ENCODE measurements at regions not wholly inside any gene's neighbourhood (a gene's known extent, or its start where the extent isn't known, plus 50 kb on each side); places are given as distances from the start of the nearest gene placed in this dataset.

DNA sequence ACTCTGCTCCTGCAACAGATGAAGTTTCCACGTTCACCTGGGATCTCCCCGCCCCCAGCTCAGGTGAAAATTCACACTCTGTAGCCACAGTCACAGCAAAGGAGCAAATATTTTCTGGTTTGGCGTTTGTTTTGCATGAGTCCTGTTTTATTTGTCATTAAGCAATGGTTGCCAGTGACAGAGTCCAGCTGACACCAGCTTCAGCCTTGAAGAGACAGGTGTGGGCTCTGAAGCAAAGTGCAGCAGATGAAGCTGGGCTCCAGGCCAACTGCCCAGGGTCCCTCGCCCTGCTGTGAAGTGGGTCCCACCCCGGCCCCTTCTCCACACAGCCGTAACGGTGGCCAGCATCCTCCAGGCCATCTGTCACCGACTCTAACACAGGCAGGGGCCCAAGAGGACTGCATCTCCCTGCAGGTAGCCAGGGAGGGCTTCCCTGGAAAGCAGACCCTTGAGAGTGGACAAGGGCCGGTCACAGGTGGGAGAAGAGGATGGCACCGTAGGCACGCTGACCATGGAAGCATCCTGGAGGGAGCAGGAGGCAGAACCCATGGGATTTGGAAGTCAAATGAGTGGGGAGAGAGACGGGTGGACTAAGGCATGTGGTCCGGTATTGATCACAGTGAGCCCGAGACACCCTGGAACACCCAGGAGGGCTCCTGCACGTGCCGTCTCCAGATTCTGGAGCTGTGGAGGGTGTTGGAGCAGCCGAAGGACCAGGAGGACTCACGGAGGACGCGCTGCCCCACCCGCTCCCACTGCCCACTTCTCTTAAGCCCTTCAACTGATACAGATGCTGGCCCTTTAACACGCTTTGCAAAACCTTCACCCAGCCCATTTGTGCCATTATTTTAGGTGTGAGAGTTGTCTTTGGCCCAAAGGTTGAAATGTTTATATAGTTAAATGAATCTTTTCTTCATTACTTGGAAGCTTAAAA lies 294.5 kb downstream of the BRD1 start:
- no peak for DNase-seq (ENCODE audit: low spot score)
- FAIRE-seq: no peak

DNA sequence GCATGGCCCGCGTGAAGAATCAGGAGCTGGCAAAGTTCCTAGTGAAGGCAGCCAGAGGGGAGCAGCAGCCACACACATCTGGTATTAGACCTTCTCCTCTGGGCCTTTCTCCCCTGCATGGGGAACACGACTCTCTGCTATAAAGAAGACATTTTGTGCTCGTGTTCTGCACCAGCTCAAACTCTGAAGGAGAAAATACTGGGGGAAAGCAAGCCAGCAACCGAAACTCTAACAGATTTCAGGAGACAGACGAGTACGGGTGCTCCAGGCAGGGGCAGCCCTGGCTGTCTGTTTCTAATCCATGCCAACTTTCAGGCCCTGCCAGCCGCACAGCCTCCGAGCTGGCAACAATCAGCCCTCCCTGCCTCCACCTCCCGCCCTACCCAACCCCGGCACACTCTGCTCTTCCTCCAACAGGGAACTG lies 296.3 kb downstream of the BRD1 start:
- DNase-seq (ENCODE audit: low spot score) (no peak), FAIRE-seq (no peak)

DNA sequence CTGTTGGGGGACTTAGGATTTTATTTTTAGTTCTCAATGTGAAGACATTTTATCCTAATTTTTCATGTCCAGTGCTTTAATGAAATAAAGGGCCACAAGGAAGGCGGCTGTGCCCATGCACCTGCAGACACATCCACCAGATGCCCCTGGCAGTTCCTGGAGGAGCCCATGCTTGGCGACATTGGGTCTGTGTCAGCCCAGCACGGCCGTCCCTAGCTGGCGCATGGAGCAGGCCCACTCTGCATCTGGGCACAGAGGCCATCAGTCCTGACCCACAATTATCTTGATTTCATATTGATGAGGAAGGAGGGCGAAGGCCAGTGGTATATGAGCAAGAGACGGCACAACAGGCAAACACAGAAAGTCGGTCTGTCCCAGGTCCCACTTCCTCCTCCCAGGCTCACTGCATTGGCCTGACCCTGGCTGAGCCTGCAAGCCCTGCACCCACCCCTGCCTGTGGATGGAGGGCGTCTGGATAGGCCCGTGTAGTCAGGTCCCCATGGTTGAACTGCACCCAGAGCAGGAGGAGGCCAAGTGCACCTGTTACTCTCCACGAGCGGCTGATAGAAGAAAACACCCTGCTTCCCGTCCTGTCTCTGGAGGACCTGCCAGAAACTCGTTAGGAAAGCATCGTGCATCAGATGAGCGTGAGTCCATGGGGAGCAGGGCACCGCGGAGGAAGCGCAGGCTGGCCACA lies 296.9 kb downstream of the BRD1 start:
- DNase-seq (ENCODE audit: low spot score) (no peak), FAIRE-seq (no peak)

DNA sequence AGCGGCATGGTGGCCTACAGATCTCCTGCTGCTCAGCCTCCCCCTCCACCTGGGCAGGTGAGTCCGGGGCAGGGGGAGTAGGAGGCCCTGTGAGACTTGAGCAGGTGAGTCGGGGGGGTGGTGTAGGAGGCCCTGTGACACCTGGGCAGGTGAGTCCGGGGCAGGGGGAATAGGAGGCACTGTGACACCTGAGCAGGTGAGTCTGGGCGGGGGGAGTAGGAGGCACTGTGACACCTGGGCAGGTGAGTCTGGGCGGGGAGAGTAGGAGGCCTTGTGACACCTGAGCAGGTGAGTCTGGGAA lies 299.3 kb downstream of the BRD1 start:
- FAIRE-seq (no peak), DNase-seq (ENCODE audit: low spot score) (no peak)

DNA sequence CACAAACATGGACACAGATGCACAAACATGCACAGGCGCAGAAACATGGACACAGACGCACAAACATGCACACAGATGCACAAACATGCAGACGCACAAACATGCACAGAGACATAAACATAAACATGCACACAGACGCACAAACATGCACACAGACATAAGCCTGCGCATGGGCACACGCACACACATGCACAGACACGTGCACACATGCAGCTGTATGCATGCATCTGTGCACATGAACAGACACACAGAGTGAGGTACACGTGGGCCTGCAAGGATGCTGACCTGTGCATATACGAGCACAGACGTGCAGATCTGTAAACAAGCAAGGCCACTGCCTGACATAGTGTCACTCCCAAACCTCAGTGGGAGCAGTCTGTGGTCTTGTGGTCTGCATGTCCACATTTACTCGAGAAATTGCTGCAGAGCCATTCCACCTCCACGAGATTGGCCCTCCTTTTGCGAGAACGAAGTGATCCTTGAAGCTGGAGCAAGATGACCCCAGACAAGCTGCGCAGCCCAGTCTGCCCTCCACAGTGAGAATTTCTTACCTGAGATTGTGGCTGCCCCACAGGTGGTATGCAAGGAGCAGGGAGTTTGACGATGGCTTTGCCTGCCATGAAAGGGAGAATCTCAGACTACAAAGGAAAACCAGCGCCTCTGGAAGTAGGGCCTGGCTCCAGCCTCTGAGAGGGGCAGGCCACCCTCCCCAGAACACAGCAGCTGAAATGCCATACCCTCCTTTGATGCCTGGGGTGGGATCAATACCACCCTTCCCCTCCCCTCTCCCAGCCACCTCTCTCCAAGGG lies 299.9 kb downstream of the BRD1 start:
- DNase-seq (ENCODE audit: low spot score): no peak
- FAIRE-seq: no peak

DNA sequence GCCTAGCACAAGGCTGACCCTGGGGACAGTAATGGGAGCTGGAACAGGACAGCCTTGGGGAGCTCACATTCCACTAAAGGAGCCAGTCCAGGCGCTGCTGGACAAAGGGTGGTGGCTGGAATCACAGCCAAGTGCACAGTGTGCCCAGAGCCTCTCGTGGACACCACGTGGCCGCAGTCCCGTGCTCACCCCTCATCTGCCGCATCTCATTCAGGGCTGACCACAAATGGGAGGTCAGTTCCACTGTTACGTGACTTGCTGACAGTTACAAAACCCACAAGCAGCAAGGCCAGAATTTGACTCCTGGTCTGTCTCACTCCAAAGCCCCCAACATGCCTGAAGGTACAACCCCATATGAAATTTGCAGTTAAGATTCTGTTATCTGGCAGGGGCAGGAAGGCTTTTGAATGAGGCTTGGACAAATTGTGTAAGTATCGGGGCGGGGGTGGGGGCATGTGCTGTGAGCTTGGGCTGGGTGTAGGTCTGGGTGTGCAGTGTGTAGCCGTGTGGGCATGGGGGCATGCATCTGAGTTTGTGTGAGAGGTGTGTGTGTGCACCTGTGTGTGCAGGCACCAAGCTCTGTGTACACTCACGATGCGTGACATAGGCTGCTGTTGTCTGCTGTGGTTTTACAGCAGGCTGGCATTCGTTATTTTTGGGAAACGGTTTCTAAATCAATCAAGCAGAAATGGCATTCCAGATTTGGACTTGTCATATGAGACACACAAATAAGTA lies 301.7 kb downstream of the BRD1 start:
- FAIRE-seq (peak; percentile 86), DNase-seq (ENCODE audit: low spot score) (peak; percentile 52)

DNA sequence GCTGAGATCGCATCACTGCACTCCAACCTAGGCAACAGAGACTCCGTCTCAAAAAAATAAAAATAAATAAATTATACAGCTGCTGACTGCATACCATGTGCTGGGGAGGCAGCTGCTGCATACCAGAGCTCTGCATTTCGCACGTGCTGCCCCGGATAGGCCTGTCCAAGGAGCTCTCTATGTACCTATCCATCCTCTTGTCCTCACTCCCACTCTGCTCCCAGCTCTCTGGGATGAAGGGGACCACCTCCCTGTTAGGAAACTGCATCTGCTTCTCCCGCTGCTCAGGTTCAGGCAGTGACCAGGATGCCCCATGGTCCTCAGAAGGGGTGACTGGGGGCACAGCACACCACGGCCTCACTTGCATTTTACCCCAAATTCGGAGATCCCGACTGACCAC lies 302.3 kb downstream of the BRD1 start:
- FAIRE-seq: no peak
- DNase-seq (ENCODE audit: low spot score): no peak

DNA sequence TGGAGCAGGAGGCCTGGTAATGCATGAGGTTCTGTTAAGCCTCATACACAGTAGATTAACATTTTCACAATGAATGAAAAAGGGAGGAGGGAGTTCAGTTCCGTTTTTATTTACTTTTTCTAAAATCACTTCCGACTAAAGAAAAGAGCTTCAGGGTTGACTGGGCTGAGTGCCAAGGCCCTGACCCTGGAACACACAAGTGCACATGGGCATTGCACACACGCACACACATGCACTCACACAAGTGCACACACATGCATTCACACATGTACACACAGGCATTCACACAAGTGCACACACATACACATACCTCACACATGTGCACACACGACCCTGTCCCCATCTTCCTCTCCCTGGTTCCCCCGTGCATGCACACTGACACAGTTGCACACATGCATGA lies 303.3 kb downstream of the BRD1 start:
- FAIRE-seq: no peak
- no peak for DNase-seq (ENCODE audit: low spot score)

DNA sequence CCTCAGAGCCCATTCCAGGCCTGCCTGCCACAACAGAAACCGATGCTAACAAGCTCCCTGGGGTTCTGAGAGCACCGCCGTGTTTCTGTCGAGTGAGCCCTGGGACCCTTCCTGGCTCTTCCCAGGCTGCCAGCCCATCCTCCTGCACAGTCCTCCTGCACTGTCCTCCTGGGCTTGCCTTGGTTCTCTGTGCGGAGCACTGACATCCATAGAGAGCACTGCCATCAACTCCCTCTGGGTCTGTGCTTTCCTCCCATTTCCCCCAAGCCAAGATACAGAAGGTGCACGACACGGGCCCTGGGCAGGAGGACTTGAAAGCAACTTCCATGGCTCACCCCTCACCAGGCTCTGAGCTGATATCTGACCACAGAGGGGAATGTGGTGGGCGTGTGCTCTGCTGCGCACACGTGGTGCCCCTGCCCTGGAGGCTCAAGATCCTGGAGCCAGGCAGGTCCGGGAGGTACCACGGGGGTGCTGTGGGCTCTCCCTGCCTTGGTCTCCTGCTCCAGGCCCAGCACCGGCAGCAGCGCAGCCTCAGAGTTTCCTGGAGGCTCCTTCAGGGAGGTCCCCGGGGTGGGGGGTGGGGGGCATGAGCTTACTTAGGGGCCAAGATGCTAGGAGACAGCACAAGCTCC lies 304.2 kb downstream of the BRD1 start:
- DNase-seq (ENCODE audit: low spot score): no peak
- FAIRE-seq: no peak

DNA sequence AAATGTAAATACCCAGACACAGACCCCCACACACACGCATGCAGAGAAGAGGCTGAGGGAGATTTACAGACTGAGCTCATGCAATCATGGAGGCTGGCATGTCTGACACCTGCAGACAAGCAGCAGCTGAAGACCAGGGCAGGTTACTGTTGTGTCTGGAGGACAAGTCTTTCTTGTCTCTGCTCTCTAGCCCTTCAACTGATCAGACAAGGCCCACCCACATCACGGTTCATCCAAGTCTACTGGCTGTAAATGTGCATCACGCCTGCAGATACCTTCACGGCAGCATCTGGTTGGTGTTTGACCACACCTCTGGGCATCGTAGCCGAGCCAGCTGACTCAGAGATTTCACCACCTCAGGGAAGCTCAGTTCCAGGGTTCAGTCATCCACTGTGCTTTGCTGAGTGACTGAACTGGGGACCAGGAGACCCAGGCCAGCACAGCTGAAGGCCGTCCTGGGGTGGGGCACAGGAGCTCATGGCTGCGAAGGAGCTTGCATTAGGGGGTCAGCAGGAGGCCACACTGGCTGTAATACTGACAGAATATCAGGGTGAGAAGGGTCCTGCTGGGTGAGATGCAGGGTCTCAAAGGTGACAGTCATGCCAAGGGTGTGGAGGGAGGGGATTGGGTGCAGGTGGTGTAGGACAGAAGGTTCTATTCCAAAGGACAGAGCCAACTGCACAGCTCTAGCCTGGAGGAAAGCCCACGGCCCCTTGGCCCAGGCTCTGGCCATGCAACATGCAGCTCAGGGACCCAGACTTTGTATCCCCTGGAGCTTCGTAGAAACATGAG lies 304.9 kb downstream of the BRD1 start:
- DNase-seq (ENCODE audit: low spot score) (no peak), FAIRE-seq (peak; percentile 58)

DNA sequence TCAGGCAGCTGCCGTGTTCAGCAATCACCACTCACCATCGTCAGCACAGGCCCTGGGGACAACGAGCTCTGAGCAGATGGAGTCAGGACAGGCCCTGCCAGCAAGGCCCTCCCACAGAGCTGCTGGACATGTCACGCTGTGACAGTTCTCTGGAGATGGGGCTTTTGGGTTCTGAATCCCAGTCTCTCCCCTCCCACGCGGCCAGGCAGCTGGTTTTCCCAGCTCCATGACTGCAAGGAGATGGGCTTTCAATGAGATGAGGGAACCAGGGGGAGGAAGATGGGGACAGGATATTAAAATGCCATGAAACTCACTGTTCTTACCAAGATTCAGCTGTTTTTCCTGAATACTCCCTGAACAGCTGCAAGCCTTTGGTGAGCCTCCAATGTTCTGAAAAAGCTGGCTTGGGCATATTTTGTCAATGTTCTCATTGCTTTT lies 305.9 kb downstream of the BRD1 start:
- no peak for DNase-seq (ENCODE audit: low spot score)
- FAIRE-seq: no peak

DNA sequence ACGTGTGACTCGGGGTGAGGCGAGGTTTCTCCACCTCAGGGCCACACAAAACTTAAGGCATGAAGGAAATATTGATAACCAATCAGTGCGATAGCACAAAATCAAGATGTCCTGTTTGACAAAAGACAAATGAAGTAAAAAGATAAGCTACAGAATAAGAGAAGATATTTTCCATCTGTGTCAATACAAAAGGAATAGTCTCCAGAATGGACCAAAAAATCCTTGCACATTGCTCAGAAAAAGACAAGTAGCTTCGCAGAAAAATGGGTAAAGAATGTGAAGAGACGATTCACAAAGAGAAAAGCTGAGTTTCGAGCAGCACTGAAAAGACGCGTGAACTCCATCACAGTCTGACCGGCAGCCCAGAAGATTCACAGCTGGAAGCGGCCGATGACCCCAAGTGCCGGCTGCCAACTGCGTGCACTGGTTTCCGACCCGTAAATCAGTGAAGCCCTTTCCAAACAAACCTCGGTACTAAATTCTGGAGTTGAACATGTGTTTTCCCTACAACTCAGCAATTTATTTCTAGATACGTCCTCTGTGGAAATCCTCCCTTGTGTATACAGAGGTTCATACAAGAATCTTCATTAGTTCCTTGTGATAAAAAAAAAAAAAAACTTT lies 308.4 kb downstream of the BRD1 start:
- FAIRE-seq (no peak), DNase-seq (ENCODE audit: low spot score) (no peak)

DNA sequence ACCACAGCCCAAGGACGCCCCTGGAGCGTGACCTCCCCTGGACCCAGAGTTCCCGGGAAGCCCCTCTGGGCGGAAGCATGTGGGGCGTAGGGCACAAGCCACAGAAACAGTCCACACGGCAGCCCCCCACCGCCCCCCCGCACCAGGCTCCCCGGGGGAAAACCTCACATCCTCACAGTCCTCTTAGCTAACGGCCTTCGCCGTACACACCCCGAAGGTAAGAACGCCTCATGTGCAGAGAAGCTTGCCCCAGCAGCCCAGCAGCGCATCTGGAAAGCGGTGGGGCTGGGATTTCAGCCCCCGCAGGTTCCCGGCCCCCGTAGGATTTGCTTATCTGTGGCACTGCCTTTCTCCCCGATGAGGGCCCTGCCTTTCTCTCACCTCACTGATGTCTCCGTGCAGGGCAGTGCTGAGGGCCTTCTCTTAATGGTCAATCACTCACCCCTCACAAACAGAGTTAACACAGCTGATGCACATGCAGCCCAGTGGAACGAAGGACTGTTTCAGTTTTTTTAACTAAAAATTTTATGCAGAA lies 309.2 kb downstream of the BRD1 start:
- DNase-seq (ENCODE audit: low spot score) (no peak), FAIRE-seq (no peak)

DNA sequence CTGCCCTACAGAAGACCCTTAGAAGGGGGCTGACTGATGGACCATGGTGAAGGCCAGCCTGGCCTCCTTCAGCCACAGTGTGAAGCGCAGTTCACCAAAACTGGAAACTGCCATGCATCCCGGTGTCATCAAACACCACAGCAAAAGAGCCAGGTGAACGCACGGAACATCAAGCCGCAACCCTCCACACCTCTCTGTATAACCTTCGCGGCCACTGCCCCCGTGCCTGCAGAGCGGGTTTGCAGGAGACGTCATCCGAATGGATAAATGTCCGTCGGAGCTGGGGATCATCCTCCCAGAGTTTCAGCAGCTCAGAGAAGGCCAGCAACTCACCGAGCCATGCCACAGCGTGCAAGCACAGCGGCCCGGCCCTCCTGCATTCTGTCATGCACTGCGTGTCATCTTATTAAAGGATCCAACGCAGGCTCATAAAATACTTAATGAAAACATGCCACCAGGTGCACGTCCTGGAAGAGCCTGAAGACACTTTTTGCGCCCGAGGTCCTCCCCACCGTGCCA lies 309.9 kb downstream of the BRD1 start:
- FAIRE-seq (no peak), DNase-seq (ENCODE audit: low spot score) (no peak)

DNA sequence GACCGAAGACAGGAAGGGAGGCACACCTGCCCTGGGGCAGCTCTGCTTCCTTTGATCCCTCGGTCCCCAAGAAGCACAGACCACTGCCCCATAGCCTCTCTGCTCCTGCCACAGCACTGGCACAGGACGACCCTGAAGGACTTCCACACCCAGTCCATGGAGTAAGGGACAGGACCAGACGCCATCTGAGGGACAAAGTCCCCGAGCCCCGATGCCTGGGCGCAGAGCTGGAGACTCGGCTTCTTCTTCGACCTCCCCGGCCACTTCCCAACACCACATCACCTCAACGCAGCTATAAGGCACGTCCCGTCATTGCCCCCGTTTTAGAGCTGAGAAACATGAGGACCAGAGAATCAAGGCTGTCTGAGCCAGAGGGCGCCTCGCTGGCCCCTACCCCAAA lies 310.5 kb downstream of the BRD1 start:
- no peak for FAIRE-seq

DNA sequence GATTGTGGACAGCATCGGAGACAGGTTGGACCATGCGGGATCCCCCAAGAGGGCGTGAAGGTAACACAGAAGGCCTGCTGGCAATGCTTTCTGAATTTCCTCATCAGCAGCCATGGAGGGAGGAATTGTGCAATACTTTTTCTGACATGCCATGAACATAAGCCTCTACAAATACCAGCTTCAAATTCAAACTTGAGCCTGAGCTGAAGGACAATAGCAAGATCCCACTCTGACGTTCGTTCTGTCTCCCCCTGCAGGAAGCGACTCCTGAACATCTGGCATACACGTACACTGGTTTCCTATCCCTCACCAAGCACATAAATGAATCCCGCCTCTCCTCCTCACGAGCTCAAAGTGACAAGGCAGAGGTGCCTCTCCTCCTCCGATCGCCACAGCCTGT lies 312.2 kb downstream of the BRD1 start:
- FAIRE-seq: no peak
- DNase-seq (ENCODE audit: low spot score): no peak

More for the DNA sequence above, 310.5 kb downstream of the BRD1 start:
- DNase-seq (ENCODE audit: low spot score): no peak

DNA sequence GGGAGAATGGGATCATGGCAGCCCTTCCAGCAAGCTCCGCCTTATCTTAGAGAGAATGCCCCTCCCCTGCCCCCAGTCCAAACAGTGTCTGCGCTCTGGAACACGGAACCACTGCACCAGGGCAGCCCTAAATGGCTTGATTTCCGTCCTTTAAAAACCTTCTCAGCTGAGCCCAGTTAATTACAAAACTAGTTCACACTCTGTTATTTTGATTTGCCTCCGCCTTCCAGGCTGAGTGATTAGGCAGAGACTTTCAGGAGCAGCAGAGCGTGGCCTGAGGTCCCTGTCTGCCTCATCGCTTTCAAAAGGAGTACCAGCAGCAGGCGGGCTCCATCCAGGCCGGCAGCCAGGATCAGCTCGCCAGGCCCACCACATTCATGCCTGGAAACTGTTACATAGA lies 313.0 kb downstream of the BRD1 start:
- DNase-seq (ENCODE audit: low spot score) (no peak), FAIRE-seq (peak; percentile 75)

DNA sequence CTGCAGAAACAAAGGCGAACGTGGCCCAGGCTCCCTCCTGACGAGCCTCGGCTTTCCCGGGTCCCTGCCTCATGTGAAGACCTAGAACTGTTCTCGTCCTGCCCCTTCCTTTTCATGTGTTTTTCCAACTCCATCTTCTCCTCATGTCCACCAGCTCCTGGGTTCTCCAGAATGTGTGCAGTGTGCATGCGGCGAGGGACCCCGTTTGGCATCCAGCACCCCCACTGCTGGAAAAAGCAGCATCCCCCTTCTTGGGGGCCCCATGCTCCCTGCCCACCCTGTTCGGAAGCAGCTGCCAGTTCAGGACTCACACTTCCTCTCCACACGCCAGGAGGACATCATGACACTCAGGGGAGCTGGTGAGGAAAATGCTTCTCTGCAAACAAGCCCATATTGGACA lies 313.5 kb downstream of the BRD1 start:
- FAIRE-seq (no peak), DNase-seq (ENCODE audit: low spot score) (no peak)

DNA sequence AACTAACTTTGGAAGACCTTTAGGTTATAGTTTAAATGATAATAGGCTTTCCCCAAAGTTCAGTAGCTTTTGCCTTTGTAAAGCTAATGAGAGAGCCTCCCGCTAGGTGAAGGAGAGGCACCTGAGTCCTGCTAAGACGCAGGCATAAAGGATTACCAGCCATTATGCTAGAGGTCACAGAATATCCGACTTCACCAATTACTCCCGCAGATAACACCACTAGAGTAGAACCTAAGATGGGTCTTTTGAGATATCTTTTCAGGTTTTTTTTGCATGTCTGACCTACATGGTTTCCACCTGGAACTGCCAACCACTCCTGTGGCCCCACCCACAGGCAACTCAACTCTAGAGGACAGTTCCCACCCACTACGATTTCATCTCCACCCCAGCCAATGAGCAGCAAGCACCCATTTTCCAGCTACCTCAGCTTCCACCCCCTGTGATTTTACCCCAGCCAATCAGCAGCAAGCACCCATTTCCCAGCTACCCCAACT lies 314.3 kb downstream of the BRD1 start:
- FAIRE-seq (no peak), DNase-seq (ENCODE audit: low spot score) (no peak)

Measured in RCC 7860 (cell line).